Stimulated activated CD8-positive, alpha-beta memory T cell treated with anti-CD3 and anti-CD28 coated beads, Interleukin-7, amount 100 ng/mL, for 1 hour (primary cell): ENCODE measurements at regions not wholly inside any gene's neighbourhood (a gene's known extent, or its start where the extent isn't known, plus 50 kb on each side); places are given as distances from the start of the nearest gene placed in this dataset.
"Not testable (repeated sequence)": the region's sequence is repeated elsewhere in the genome, so short reads cannot be mapped to it uniquely, and the experiment has no call there.

Experiments
- DNase-seq, 2 donors: peaks; one replicate each; pipeline ENCODE4 v3.0.0-alpha.2; 2020; ENCODE audit warnings: low read depth in 2 of 2

DNA sequence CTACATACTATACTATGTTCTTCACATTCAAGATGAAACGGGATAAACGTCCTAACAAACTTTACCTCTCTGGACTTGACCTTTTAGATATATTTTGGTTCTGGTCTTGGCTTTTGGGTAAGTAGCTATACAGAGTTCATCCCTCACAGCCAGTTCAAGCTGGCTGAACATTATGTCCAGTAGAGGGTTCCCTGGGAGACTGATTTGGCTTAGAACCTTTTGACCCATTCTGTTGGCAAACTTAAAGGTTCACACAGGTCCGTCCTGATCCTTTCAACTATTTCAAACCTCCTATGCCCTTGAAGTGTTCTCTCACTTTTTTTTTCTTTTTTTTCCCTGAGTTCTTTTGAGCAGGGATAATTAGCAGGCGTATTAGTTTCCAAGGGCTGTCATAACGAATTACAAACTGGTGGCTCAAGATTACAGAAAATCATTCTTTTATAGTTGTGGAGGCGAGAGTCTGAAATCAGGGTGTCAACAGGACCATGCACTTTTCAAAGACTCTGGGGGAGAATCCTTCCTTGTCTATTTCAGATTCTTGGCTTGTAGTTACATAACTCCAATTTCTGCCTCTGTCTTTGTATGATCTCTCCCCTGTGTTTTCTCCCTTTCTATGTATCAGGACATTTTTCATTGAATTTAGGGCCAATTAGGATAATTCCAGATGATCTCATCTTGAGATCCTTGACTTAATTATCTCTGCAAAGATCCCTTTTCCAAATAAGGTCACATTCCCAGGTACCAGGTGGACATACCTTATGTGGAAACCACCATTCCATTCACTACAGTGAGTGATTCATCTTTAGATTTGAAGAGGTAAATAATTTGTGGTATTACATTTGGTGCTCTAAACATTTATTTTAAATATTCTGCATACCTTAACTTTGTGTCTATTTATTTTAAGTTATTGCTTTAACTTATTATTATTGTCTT, 257.4 kb upstream of the USP25 start:
- DNase-seq, result no peak

DNA sequence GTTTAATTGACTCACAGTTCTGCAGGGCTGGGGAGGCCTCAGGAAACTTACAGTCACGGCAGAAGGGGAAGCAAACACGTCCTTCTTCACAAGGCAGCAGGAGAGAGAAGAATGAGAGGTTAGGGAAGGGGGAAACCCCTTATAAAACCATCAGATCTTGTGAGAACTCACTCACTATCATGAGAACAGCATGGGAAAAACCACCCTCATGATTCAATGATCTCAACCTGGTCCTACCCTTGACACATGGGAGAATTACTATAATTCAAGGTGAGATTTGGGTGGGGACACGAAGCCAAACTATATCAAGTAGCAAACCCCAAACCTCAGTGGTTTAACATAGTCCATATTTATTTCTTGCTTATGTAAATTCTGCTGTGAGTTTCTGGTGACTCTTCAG, 252.0 kb upstream of the USP25 start:
- DNase-seq, result not testable (repeated sequence)

DNA sequence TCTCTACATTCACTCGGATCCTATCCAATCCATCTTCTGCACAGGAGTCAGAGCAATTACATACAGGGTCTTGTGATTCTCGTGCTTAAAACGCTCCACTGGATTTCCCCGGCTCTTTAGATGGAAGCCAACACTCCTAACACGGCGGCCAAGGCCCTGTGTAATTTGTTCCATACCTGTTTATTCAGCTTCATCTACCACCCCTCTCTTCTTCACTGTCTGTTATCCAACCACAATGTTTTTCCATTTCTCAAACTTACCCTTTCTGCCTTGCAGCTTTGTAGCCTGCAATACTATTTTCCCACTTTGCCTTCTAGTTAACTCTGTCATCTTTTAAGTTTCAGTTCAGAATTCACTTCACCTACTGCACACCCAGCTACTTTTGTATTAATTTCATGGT, 249.6 kb upstream of the USP25 start:
- no peak for DNase-seq

DNA sequence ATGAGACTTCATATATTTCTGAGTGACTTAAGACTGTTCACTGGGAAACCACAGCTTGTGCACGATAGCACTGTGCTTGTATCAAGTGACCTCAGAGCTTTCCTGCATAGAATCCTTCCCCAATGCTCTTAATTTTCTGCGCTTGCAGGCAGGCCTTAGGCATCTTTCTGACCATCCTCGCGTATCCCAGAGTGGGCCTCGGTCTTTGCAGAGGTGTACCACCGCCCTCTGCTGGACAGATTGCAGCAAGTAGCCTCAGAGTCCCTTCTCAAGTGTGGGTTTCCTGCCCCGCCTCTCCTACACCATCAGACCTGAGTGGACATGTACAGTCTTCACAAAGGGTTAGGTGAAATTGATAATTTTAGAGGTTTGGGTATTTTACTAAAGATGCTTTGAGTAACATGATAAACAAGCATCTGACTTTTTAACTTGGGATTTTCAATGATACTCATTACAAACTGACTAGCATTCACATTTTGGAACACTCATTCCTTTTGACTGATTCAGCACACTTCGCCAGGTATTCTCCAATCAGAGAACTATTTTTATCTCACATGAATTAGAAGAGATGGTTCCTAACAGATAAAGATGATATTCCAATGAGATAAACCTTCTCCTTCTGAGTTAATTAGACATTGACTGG, 246.5 kb upstream of the USP25 start:
- peak; percentile 49 to 59 for DNase-seq

DNA sequence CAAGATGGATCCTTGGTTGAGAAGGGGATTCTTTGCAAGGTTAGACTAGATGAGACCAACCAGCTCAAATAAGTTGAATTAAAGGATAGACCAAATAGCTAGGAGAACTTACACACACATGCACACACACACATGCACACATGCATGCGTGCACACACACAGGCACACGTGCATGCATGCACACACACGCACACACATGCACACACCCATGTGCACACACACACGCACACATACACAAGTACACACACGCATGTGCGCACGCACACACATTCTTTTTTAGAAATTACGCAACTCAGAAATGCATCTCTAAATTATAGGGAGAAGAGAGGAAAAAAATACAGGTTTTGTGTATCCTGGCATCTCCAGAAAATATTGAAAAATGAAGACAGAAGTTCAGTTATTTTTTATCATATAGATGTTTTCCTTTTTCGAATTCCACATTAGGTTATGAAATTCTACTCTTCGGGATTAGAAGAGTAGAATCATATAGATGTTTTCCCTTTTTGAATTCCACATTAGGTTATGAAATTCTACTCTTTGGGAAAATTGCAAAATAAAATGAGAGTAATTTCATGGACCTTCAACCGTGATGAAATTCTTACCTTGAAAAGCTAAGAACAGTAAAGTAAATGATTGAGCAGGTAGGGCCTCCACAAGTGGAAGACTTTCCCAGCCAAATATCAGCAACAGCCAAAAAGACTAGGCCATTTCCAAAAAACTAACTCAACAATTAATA, 243.2 kb upstream of the USP25 start:
- DNase-seq, result no peak

DNA sequence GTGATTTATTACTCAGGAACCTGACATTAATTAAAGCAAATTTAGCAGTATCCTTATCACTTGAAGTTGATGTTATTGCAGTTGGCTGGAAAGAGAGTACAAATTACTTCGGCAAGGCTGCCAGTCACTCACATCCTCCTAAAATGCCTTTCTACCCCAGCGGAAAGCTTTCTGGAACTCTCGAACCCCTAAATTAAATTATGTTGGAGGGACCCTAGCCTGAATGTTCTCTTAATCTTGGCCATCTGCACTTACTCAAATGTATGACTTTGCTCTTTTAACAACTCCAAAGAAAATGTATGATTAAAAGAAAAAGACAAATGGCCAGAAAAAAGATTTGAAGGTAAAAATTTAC, 242.6 kb upstream of the USP25 start:
- no peak for DNase-seq

DNA sequence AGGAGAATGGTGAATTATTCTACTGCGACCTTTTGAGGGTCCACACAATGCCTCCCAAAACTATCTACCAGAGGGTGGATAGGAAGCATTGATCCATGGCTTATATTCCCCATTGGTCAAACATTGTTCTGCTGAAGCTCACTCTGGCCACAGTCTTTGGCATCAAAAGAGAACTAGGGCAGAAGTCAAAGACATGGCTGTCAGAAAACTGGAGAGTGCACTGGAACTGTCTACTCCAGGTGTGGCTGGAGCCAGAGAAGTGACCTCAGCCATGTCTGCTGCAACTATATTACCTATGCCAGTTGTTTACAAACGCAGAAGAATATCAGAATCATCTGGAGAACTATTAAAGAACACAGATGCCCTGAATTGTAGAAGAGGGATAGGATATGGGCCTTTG, 238.7 kb upstream of the USP25 start:
- DNase-seq, result no peak

DNA sequence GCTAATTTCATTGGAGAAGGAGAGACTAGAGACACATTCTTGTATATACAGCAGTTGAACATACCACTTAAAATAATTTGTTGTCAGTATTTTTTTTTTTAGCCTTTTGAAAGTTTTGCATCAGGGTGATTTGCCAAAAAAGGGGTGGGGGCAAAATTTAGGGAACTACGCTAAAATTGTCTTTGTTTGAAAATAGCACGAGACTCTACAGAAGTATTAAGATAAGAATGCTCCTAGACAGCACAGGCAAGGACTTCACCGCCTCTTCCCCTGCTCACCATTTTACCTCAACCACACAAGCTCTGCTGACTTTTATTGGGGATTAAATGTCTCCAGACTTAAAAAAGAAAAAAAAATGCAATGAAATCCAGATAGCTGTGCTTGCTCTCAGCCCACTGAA, 236.1 kb upstream of the USP25 start:
- DNase-seq, result no peak

DNA sequence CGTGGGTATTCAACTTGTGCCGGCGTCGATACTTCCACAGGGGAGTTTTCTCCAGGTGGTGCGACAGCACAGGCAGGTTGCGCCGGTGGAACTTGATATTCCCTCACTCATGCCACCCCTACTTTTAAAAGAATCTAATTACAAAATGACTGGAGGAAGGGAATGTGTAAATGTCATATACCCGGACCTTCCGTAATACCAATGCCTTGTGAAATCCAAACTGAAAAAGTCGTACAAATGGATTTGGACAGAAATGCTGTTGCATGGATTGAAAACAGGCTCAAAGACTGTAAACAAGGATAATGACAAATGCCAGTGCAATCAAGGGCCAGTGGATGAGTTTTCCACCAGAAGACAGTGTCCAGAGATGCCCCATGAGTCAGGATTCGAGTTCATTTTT, 235.3 kb upstream of the USP25 start:
- no peak for DNase-seq

DNA sequence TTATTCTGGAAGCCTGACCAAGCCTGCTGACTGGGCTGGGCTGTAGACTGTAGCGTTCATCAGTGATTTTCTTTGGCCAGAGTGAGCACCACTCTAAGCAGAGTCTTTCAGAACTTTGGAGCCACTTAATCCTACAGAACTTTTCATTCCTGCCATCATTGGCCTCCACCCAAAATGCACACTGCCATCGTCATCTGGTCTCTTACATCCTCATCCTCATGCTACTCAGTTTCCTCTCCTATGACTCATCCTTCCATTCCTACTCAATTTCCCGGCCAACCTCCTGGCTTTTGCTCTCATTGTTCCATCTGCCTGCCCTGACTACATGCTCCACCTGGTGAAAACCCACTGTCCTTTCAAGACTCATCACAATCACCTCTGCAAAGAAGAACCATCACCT, 233.8 kb upstream of the USP25 start:
- no peak for DNase-seq

DNA sequence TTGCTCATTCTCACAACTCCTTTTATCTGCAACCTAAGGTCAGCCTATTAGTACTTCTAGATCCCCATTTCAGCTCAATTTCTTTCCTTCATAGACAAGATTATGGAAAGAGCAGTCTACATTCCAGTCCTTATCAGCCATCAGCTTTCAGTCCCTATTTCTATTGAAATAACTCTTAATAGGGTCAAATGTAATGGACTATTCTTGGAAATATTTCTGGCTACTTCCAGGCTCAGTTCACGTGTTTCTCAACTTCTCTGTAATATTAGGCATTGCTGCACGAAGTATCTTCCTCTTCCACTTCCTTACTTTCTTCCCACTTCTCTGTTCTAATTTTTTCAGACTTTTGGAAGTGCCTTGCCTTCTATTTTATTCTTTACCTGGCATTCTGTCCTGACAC, 232.9 kb upstream of the USP25 start:
- no peak for DNase-seq

DNA sequence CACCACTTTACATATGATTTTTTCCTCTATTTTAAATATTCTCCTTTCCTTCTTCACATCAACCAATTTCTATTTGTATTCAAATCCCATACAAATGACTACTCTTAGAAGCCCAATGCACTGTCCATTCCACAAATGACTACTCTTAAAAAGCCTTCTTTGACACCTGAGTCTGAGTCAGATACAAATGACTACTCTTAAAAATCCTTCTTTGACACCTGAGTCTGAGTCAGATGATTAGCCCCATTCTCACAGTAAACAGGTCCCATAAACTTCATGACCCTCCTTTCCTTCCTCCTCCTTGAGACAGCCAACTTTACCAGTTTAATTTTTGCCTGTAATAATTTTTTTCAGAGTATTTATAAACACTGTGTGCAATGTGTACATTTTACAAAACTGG, 231.3 kb upstream of the USP25 start:
- DNase-seq, result no peak

DNA sequence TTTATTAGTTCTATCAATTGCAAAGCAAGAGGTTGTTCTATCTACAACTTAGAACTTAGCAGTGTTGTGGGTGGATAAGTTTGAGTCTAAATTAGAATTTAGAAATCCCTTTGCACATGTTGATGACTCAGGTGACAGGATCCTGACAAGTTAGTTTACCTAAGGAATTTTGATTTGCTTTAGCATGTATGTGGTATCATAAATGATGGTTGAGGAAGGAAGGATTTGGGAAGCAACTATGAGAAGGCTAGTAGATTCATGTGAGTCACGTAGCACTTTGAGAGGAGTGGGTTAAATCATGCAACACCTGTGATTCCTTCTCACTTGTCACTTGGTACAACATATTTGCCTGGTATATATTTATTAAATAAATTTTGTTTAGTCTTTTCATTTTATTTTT, 223.7 kb upstream of the USP25 start:
- DNase-seq, result no peak

DNA sequence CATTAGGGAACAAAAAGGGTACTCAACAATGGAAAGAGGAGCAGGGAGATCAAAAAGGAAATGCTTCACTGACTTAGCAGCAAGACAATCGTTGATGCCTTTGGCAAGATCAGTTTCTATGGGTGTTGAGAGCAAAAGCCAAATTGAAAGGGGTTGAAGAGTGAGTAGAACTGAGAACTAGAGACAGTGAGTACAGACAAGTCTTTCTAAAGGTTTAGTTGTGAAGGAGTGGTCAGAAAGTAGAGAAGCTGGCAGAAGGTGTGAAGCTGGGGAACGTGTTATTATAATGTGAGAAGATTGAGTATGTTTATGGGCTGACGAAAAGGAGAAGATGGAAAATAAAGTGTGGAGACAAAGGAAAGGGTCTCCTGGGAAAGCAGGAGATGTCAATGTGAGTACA, 221.2 kb upstream of the USP25 start:
- DNase-seq, result no peak

DNA sequence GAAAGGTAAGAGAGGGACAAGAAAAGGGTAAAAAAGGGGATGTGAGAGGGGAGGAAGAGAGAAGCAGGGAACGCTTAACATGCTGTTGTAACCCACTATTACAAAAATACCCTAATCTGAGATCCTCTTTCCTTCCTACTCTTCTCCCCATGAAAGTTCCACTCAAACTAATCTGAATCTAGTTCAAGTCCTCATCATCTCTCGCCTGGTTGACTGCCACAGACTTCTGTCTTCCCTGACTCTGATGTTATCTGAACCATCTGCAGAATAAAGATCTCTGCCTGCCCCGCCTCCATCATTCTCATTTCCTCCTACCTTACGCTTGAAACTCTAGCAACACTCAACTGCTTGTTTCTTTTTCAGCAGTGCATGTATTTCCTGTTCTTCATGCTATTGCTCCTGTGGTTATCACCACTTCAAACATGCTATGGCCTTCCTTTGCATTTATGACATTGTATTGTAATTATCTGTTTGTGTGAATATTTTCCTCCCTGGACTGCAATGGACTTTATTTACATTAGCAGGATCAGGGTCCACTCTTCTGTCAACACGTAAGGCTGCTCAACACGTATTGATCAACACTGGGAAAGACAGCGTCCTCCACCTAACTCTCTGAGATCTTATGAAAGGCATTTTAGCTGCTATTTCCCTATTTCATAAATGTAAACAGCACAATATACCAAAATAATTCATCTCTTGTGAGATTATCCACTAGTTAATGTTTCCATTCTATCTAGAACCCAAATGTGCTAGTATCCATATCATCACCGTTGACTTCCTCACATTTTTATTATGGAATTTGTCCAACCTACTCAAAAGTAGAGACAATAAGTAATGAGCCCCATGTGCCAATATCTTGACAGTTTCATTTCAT, 215.5 kb upstream of the USP25 start:
- peak; percentile 4 to 21 for DNase-seq

DNA sequence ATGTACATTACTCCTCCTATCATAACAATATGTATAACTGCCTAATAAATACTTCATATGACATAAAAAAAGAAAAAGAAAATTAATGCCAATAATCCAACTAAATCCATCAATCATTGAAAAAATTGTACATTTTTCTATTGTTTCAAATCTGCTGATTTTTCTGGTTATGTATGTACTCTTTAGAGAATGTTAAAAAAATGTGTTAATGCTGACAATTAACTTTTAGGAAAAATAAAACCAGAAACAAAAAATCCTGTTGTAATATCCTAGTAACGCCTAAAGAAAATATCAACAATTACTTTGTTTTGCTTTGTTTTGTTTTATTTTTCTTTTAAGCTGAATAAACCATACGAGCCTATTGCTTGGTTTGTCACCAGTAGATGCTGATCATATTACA, 213.9 kb upstream of the USP25 start:
- no peak for DNase-seq

DNA sequence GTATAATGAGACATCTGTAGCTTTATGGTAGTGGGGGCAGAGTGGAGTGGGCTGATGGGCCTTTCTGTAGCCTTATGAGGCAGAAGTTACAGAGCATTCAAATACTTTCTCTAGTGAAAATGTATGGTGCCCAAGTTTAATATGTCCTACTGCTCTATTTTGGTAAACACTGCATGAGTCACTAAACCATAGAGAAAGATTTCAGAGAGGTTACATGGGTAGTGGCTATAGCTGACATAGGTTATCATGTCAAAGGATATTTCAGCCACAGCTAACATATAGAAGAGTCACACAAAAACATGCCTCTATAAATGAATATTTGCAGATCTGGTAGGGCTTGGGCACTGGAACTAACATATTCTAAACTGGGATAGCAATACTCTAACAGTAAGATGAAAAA, 212.4 kb upstream of the USP25 start:
- DNase-seq, result no peak

DNA sequence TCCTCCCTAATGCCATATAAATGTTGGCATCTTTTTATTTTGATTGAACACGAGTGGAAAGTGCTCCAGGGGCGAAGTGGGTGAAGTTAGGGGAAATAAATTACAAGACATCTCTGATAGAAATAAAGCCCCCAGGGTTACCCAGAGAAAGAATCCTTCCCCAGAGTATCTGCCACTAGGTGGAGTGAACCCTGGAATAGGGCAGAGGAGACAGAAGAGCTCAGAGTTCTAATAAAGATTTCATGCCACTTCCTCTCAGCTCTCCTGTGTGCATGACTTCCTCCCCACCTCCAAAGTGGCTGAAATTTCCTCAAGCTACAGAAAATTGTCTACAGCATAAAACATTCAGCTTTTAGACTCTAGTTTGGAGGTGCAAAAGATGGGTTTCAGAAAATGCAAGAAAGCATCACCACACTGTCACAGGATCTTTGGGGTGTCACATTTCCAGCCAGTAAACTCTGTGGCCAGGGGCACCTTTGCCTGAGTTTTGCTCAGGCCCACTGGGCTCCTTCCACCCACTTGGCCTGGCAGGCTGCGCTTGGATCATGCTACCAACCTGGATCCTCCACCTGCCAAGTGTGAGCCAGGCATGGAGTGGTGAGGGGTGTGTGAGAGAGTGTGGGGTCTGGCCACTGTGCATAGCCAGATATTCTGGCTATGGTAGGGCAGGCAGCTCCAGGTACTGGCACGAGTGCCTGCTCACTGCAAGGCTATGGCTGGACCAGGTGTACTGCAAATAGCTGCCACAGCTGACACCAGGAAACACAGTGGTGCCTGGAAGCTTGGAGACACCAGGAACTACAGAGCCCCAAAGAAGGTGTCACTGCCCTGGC, 208.8 kb upstream of the USP25 start:
- DNase-seq, result no peak

DNA sequence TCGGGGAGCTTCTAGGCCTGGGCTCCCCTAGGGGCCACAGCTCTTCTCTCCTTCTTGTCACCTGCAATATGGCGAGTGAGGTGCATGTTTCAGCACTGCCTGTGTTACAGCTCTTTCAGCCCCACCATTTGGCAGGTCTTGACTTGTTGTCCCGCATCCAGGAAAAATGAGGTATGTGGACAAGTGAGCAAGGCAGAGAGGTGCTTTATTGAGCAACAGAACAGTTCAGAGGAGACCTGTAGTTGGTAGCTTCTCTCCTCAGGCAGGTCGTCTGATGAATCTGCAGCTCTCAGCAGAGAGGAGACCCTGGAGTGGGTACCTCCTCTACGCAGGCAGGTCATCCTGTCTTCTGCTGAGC, 208.2 kb upstream of the USP25 start:
- DNase-seq, result no peak

DNA sequence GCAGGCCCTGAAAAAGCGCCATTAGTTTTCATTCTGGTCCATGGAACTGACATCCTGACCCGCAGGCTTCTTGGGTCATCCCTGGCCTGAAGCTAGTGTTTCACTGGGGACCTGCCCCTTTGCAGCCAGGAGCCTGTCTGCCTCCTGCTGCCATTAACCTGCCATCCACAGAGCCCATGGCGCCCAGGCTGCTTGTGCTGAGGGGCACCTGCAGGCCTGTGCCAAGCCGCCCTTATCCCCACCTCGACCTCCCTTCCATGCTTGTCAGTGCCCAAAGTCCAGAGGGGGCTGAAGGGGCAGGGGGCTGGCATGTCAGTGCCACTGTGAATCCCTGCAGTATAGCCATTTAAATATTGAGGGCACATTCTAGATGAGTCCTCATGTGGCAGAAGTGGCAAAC, 207.6 kb upstream of the USP25 start:
- no peak for DNase-seq

DNA sequence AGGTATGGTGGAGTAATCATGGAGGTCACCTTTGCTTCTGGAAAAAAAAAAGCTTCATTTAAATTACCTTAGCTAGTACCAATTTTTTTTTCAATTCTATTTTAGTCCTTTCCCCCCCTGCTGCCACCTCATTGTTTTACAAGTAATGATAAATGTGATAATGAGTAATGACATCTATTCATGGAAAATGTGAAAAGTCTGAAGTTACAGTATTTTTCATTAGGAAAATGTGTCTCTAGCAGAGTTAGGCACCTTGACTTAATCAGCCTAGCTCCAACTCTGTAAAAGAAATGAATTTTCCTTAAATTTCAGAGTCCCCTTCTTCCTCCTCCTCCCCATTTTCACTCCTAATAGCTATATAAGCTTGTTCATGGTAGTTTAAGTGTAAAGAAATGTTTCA, 204.9 kb upstream of the USP25 start:
- no peak for DNase-seq
